MM.1S (cell line): ENCODE measurements at regions not wholly inside any gene's neighbourhood (a gene's known extent, or its start where the extent isn't known, plus 50 kb on each side); places are given as distances from the start of the nearest gene placed in this dataset.

Experiments
- DNase-seq: peaks from one replicate; pipeline ENCODE4 v3.0.0-alpha.2; 2015
- H2AFZ ChIP-seq: fragments of 300-600 bp; sonication (generic); 2 replicates; pipeline ENCODE4 v1.6.0; 2016; ENCODE audit warnings: antibody characterized with exemption, low read length
- H3F3A ChIP-seq: fragments of 300-600 bp; sonication (generic); 2 replicates; pipeline ENCODE4 v1.6.1; 2016; ENCODE audit warnings: mild to moderate bottlenecking, antibody characterized with exemption, low read length, moderate library complexity, mixed read lengths; ENCODE audit not compliant: insufficient read depth
- H3K27ac ChIP-seq: fragments of 300-600 bp; sonication (generic); 2 replicates; pipeline ENCODE4 v1.5.1; 2016; ENCODE audit warnings: mild to moderate bottlenecking, low read length
- H3K27me3 ChIP-seq: fragments of 300-600 bp; sonication (generic); replicated peaks from 2 replicates; pipeline ENCODE4 v1.6.0; 2016; ENCODE audit warnings: low read length; ENCODE audit not compliant: insufficient read depth
- H3K36me3 ChIP-seq: fragments of 300-600 bp; sonication (generic); replicated peaks from 2 replicates; pipeline ENCODE4 v1.6.1; 2016; ENCODE audit warnings: mild to moderate bottlenecking, low read length, mixed read lengths; ENCODE audit not compliant: insufficient read depth
- H3K4me1 ChIP-seq: fragments of 300-600 bp; sonication (generic); 2 replicates; pipeline ENCODE4 v1.6.1; 2016; ENCODE audit warnings: low read length, mixed read lengths
- H3K4me2 ChIP-seq: fragments of 300-600 bp; sonication (generic); 2 replicates; pipeline ENCODE4 v1.6.0; 2016; ENCODE audit warnings: low read depth, low read length
- H3K4me3 ChIP-seq: fragments of 300-600 bp; sonication (generic); 2 replicates; pipeline ENCODE4 v1.5.1; 2016; ENCODE audit warnings: low read length, mixed read lengths
- H3K79me2 ChIP-seq: fragments of 300-600 bp; sonication (generic); 2 replicates; pipeline ENCODE4 v1.6.1; 2016; ENCODE audit warnings: mixed run types, low read length, mixed read lengths
- H3K9ac ChIP-seq: fragments of 300-600 bp; sonication (generic); 2 replicates; pipeline ENCODE4 v1.6.1; 2016; ENCODE audit warnings: low read length, mixed read lengths
- H3K9me2 ChIP-seq: fragments of 300-600 bp; sonication (generic); replicated peaks from 2 replicates; pipeline ENCODE4 v1.6.1; 2016; ENCODE audit warnings: mild to moderate bottlenecking, low read length, mixed read lengths; ENCODE audit not compliant: insufficient read depth
- H3K9me3 ChIP-seq: fragments of 300-600 bp; sonication (generic); replicated peaks from 2 replicates; pipeline ENCODE4 v1.6.1; 2016; ENCODE audit warnings: mild to moderate bottlenecking, low read length, mixed read lengths; ENCODE audit not compliant: insufficient read depth
- H4K20me1 ChIP-seq: fragments of 300-600 bp; sonication (generic); 2 replicates; pipeline ENCODE4 v1.6.1; 2016; ENCODE audit warnings: mild to moderate bottlenecking, low read length, moderate library complexity, mixed read lengths; ENCODE audit not compliant: insufficient read depth
- CTCF ChIP-seq: fragments of 300-600 bp; sonication (generic); IDR thresholded peaks from 2 replicates; pipeline ENCODE4 v1.5.1; 2016; ENCODE audit warnings: antibody characterized with exemption, low read length, mixed read lengths
- EZH2 ChIP-seq: fragments of 300-600 bp; sonication (generic); optimal IDR thresholded peaks from 2 replicates; pipeline ENCODE3; 2017; ENCODE audit warnings: low read depth, mild to moderate bottlenecking, antibody characterized with exemption, low read length, mixed read lengths
- EZH2phosphoT487 ChIP-seq: fragments of 300-600 bp; sonication (generic); IDR thresholded peaks from 2 replicates; pipeline ENCODE4 v1.6.1; 2018; ENCODE audit warnings: antibody characterized with exemption, low read length

GRCh38 chr5:124410539-124411488 is 335.6 kb downstream of the ZNF608 start:
- peaks cover 9% of the 10 kb centered on the region for H3K4me1 ChIP-seq
- TF ChIP-seq EZH2phosphoT487: no peak
- TF ChIP-seq CTCF: peak; percentile 22; the same call in 1 of the 2 replicates
- DNase-seq: peak; percentile 36
- no peaks in the 10 kb centered on the region for H3K27me3 ChIP-seq
- no peak overlapping the region for H3K9ac ChIP-seq
- no peaks in the 10 kb centered on the region for H3F3A ChIP-seq
- H3K4me3 ChIP-seq: no peak overlapping the region
- H2AFZ ChIP-seq: no peak overlapping the region
- H3K79me2 ChIP-seq: no peaks in the 10 kb centered on the region
- no peaks in the 10 kb centered on the region for H3K36me3 ChIP-seq
- H3K27ac ChIP-seq: peak overlapping the region; percentile 18; the same call in 1 of the 2 replicates
- H4K20me1 ChIP-seq: no peaks in the 10 kb centered on the region
- H3K4me2 ChIP-seq: peak overlapping the region; percentile 29; the same call in 1 of the 2 replicates
- no peaks in the 10 kb centered on the region for H3K9me3 ChIP-seq
- H3K9me2 ChIP-seq: no peaks in the 10 kb centered on the region

- Histone ChIP-seq H3K9me2 (no peaks in the 10 kb centered on the region), H3K79me2 (no peaks in the 10 kb centered on the region), H3K9ac (no peak overlapping the region), H3K4me3 (no peak overlapping the region), H3K27ac (no peak overlapping the region), H3K9me3 (no peaks in the 10 kb centered on the region), H2AFZ (no peak overlapping the region), H3K27me3 (no peaks in the 10 kb centered on the region), H3F3A (no peaks in the 10 kb centered on the region), H3K4me1 (peaks cover 9% of the 10 kb centered on the region), H3K4me2 (no peak overlapping the region), H3K36me3 (no peaks in the 10 kb centered on the region), H4K20me1 (no peaks in the 10 kb centered on the region)
- TF ChIP-seq EZH2phosphoT487 (no peak), EZH2 (no peak), CTCF (no peak)
- no peak for DNase-seq
Observed at GRCh38 chr5:124408738-124409453, 337.5 kb downstream of the ZNF608 start.

GRCh38 chr5:124404796-124405195 is 341.6 kb downstream of the ZNF608 start:
- TF ChIP-seq CTCF: no peak
- no peak for TF ChIP-seq EZH2phosphoT487
- no peak for TF ChIP-seq EZH2
- H3K4me3 ChIP-seq: no peak overlapping the region
- H3K4me2 ChIP-seq: no peak overlapping the region

More at GRCh38 chr5:124404796-124405195, 341.6 kb downstream of the ZNF608 start:
- no peaks in the 10 kb centered on the region for H3K79me2 ChIP-seq
- no peaks in the 10 kb centered on the region for H3K36me3 ChIP-seq
- H3K9me3 ChIP-seq: no peaks in the 10 kb centered on the region
- H3K4me1 ChIP-seq: no peaks in the 10 kb centered on the region
- H3K27ac ChIP-seq: no peak overlapping the region
- H3K9ac ChIP-seq: no peak overlapping the region
- H4K20me1 ChIP-seq: no peaks in the 10 kb centered on the region
- no peak for DNase-seq
- no peaks in the 10 kb centered on the region for H3K9me2 ChIP-seq
- H3F3A ChIP-seq: no peaks in the 10 kb centered on the region
- H2AFZ ChIP-seq: no peak overlapping the region
- H3K27me3 ChIP-seq: no peaks in the 10 kb centered on the region
